Esophagus squamous epithelium (tissue), 4 donors: ENCODE measurements at regions not wholly inside any gene's neighbourhood (a gene's known extent, or its start where the extent isn't known, plus 50 kb on each side); places are given as distances from the start of the nearest gene placed in this dataset.

Source experiments
- POLR2A ChIP-seq, 4 donors: fragments of 450-650 bp; IDR thresholded peaks; one replicate each; pipeline ENCODE4 v1.6.1; 2017; ENCODE audit warnings: antibody characterized with exemption in 4 of 4, mild to moderate bottlenecking in 4 of 4, moderate library complexity in 3 of 4
- TF ChIP-seq, protein P1 (sequence below), 6 experiments: fragments of 450-650 bp in 4 of 6; fragments of 200-600 bp in 2 of 6; sonication (generic) in 2 of 6; IDR thresholded peaks; one replicate each; pipeline ENCODE4 v1.5.1; 2016 to 2019; ENCODE audit warnings: antibody characterized with exemption in 6 of 6, mild to moderate bottlenecking in 4 of 6, moderate library complexity in 4 of 6

DNA sequence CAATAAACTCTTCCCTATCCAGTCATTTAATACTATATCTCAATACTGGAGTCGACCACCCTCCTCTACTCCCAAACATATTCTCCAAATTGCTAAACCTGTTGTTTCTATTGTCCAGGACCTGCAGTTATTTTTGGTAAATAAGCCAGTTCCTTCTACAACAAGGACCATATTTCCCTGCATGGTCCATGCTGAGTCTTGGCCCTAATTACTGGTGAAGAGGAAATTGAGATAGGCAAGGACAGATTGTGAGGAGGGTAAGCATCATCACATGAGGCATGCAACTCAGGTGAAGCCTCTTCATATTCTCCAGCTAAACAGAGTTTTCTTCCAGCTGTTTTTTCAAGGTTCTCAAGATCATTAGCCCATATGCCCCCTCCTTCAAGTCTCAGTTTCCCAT is 1193.6 kb downstream of the RAPGEF2 start:
- TF ChIP-seq, protein P1, sequence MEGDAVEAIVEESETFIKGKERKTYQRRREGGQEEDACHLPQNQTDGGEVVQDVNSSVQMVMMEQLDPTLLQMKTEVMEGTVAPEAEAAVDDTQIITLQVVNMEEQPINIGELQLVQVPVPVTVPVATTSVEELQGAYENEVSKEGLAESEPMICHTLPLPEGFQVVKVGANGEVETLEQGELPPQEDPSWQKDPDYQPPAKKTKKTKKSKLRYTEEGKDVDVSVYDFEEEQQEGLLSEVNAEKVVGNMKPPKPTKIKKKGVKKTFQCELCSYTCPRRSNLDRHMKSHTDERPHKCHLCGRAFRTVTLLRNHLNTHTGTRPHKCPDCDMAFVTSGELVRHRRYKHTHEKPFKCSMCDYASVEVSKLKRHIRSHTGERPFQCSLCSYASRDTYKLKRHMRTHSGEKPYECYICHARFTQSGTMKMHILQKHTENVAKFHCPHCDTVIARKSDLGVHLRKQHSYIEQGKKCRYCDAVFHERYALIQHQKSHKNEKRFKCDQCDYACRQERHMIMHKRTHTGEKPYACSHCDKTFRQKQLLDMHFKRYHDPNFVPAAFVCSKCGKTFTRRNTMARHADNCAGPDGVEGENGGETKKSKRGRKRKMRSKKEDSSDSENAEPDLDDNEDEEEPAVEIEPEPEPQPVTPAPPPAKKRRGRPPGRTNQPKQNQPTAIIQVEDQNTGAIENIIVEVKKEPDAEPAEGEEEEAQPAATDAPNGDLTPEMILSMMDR (IDR thresholded peaks at IDR 0.05) = no peak
- TF ChIP-seq POLR2A (IDR thresholded peaks at IDR 0.05) = no peak
